ENCODE measurements at regions not wholly inside any gene's neighbourhood (a gene's known extent, or its start where the extent isn't known, plus 50 kb on each side); places are given as distances from the start of the nearest gene placed in this dataset.

GRCh38 chr12:47410862-47411261 is 295.0 kb downstream of the RPAP3 start:
- Histone ChIP-seq H3K27me3 (ENCODE audit: insufficient read depth, low read length) (no peaks in the 10 kb centered on the region), H3K27ac (ENCODE audit: low read depth, low read length) (no peak overlapping the region), H3K9me3 (ENCODE audit: control insufficient read depth in 1 of 2, low read length in 2 of 2) (no peaks in the 10 kb centered on the region), H3K4me1 (ENCODE audit: insufficient read depth, low read length) (peaks cover 44% of the 10 kb centered on the region), H3K4me3 (ENCODE audit: low read length in 2 of 2) (no peak overlapping the region), H3K36me3 (ENCODE audit: insufficient read depth, low read length) (no peaks in the 10 kb centered on the region)
- H3K27me3 Mint-ChIP-seq = no peaks in the 10 kb centered on the region
- H3K27ac Mint-ChIP-seq = peak overlapping the region in 5 of 7 donors; percentile 47 to 84 (median 71)
- H3K4me1 Mint-ChIP-seq = peaks cover 45 to 87% (median 58%) of the 10 kb centered on the region in 4 donors
- H3K9me3 Mint-ChIP-seq = peaks cover 0 to 3% (median 0%) of the 10 kb centered on the region in 8 donors
- intact Hi-C loops (cut with micrococcal nuclease) = no loop called here
- no peaks in the 10 kb centered on the region for H3K36me3 Mint-ChIP-seq
- ChIA-PET CTCF (ENCODE audit: partially characterized antibody) (interaction anchor here (1.1 to 3.4 kb wide), 2 partner anchors 374 to 379 kb away, joined by 3 to 20 read pairs; no protein-coding TSS in a partner anchor), POLR2A (ENCODE audit: partially characterized antibody) (interaction anchor here (1.3 kb wide), 1 partner anchor 14 kb away, joined by 3 read pairs; no protein-coding TSS in a partner anchor)
- H3K4me3 Mint-ChIP-seq = peak overlapping the region in 2 of 8 donors; percentile 11 to 42
- DNase-seq = no peak

DNA sequence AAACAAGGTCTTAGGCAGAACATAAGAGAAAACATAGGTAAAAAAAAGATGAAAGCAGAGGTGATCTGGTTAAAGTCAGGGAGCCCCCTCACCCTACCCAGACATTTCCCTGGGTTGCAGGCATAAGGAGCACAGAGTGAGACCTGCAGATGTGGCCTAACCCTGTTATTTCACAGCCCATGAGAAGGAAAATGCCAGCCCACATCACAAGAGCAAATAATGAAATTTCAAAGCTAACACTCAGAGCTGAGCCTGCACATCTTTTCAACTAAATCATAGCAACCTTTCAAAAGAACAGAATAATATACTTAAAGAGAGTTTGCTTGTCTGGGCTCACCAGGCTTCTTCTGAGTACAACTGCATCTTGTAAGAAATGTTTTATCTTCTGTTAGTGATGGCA is 295.4 kb downstream of the RPAP3 start:
- ChIA-PET POLR2A (ENCODE audit: partially characterized antibody) (interaction anchor here (1.3 to 1.5 kb wide), 2 partner anchors 14 to 203 kb away, joined by 3 to 6 read pairs; no protein-coding TSS in a partner anchor), CTCF (ENCODE audit: partially characterized antibody) (interaction anchor here (1.1 to 3.4 kb wide), 4 partner anchors 10 to 378 kb away, joined by 3 to 20 read pairs (median 6); no protein-coding TSS in a partner anchor)
- peak overlapping the region in 5 of 7 donors; percentile 47 to 86 (median 71) for H3K27ac Mint-ChIP-seq
- no peaks in the 10 kb centered on the region for H3K36me3 Mint-ChIP-seq
- no peak for DNase-seq
- Histone ChIP-seq H3K36me3 (ENCODE audit: insufficient read depth, low read length) (no peaks in the 10 kb centered on the region), H3K27me3 (ENCODE audit: insufficient read depth, low read length) (no peaks in the 10 kb centered on the region), H3K4me3 (ENCODE audit: low read length in 2 of 2) (no peak overlapping the region), H3K4me1 (ENCODE audit: insufficient read depth, low read length) (peaks cover 44% of the 10 kb centered on the region), H3K9me3 (ENCODE audit: control insufficient read depth in 1 of 2, low read length in 2 of 2) (no peaks in the 10 kb centered on the region), H3K27ac (ENCODE audit: low read depth, low read length) (no peak overlapping the region)
- intact Hi-C loops (cut with micrococcal nuclease) = no loop called here
- H3K4me1 Mint-ChIP-seq = peaks cover 46 to 85% (median 59%) of the 10 kb centered on the region in 4 donors
- no peaks in the 10 kb centered on the region for H3K27me3 Mint-ChIP-seq
- peak overlapping the region in 1 of 8 donors; percentile 26 for H3K4me3 Mint-ChIP-seq
- H3K9me3 Mint-ChIP-seq = peaks cover 0 to 3% (median 0%) of the 10 kb centered on the region in 8 donors

- Histone ChIP-seq H3K27ac (ENCODE audit: low read depth, low read length) (no peak overlapping the region), H3K36me3 (ENCODE audit: insufficient read depth, low read length) (no peaks in the 10 kb centered on the region), H3K27me3 (ENCODE audit: insufficient read depth, low read length) (no peaks in the 10 kb centered on the region), H3K4me1 (ENCODE audit: insufficient read depth, low read length) (peaks cover 44% of the 10 kb centered on the region), H3K9me3 (ENCODE audit: control insufficient read depth in 1 of 2, low read length in 2 of 2) (no peaks in the 10 kb centered on the region), H3K4me3 (ENCODE audit: low read length in 2 of 2) (no peak overlapping the region)
- intact Hi-C loops (cut with micrococcal nuclease) = no loop called here
- H3K27ac Mint-ChIP-seq = peak overlapping the region in 5 of 7 donors; percentile 6 to 90 (median 17)
- H3K27me3 Mint-ChIP-seq = no peaks in the 10 kb centered on the region
- H3K4me3 Mint-ChIP-seq = peak overlapping the region in 1 of 8 donors; percentile 42
- peaks cover 43 to 76% (median 56%) of the 10 kb centered on the region in 4 donors for H3K4me1 Mint-ChIP-seq
- no peaks in the 10 kb centered on the region for H3K36me3 Mint-ChIP-seq
- ChIA-PET POLR2A (ENCODE audit: partially characterized antibody) (interaction anchor here (0.6 to 1.5 kb wide), 3 partner anchors 11 to 202 kb away, joined by 3 to 6 read pairs (median 3); no protein-coding TSS in a partner anchor), CTCF (ENCODE audit: partially characterized antibody) (interaction anchor here (1.2 to 2.3 kb wide), 6 partner anchors 11 to 377 kb away, joined by 4 to 22 read pairs (median 7); no protein-coding TSS in a partner anchor)
- H3K9me3 Mint-ChIP-seq = peaks cover 0 to 3% (median 0%) of the 10 kb centered on the region in 8 donors
- no peak for DNase-seq
Observed at GRCh38 chr12:47409310-47409987, 296.4 kb downstream of the RPAP3 start.

GRCh38 chr12:47408171-47408871 is 297.5 kb downstream of the RPAP3 start:
- intact Hi-C loops (cut with micrococcal nuclease) = loop anchor here (1.0 kb wide), 2 partner anchors 101 to 376 kb away; no protein-coding TSS in a partner anchor
- Mint-ChIP-seq H3K27me3 (no peaks in the 10 kb centered on the region), H3K36me3 (no peaks in the 10 kb centered on the region), H3K4me1 (peaks cover 41 to 74% (median 50%) of the 10 kb centered on the region in 4 donors), H3K27ac (peak overlapping the region in 4 of 7 donors; percentile 1 to 58 (median 33)), H3K4me3 (peak overlapping the region in 5 of 8 donors; percentile 12 to 48 (median 39)), H3K9me3 (peaks cover 0 to 3% (median 0%) of the 10 kb centered on the region in 8 donors)
- Histone ChIP-seq H3K4me1 (ENCODE audit: insufficient read depth, low read length) (peaks cover 44% of the 10 kb centered on the region), H3K36me3 (ENCODE audit: insufficient read depth, low read length) (no peaks in the 10 kb centered on the region), H3K4me3 (ENCODE audit: low read length in 2 of 2) (peak overlapping the region in 1 of 2 donors; percentile 24), H3K9me3 (ENCODE audit: control insufficient read depth in 1 of 2, low read length in 2 of 2) (no peaks in the 10 kb centered on the region), H3K27ac (ENCODE audit: low read depth, low read length) (no peak overlapping the region), H3K27me3 (ENCODE audit: insufficient read depth, low read length) (no peaks in the 10 kb centered on the region)
- POLR2A ChIA-PET (ENCODE audit: partially characterized antibody) = interaction anchor here (1.0 to 1.9 kb wide), 4 partner anchors 10 to 376 kb away, joined by 4 to 8 read pairs (median 5); no protein-coding TSS in a partner anchor
- DNase-seq = peak; percentile 39 to 48 (median 44)
- CTCF ChIA-PET (ENCODE audit: partially characterized antibody) = interaction anchor here (0.6 to 2.3 kb wide), 20 partner anchors 10 to 381 kb away, joined by 3 to 40 read pairs (median 4); no protein-coding TSS in a partner anchor

- H3K4me1 Mint-ChIP-seq = peaks cover 39 to 67% (median 45%) of the 10 kb centered on the region in 4 donors
- H3K27me3 ChIP-seq (ENCODE audit: insufficient read depth, low read length) = no peaks in the 10 kb centered on the region
- intact Hi-C loops (cut with micrococcal nuclease) = loop anchor here (1.0 kb wide), 2 partner anchors 100 to 375 kb away; no protein-coding TSS in a partner anchor
- H3K4me3 Mint-ChIP-seq = peak overlapping the region in 4 of 8 donors; percentile 14 to 47 (median 36)
- H3K36me3 ChIP-seq (ENCODE audit: insufficient read depth, low read length) = no peaks in the 10 kb centered on the region
- no peak for DNase-seq
- no peaks in the 10 kb centered on the region for H3K27me3 Mint-ChIP-seq
- H3K4me1 ChIP-seq (ENCODE audit: insufficient read depth, low read length) = peaks cover 42% of the 10 kb centered on the region
- H3K4me3 ChIP-seq (ENCODE audit: low read length in 2 of 2) = no peak overlapping the region
- no peaks in the 10 kb centered on the region for H3K9me3 ChIP-seq (ENCODE audit: control insufficient read depth in 1 of 2, low read length in 2 of 2)
- peak overlapping the region in 5 of 7 donors; percentile 1 to 45 (median 42) for H3K27ac Mint-ChIP-seq
- no peak overlapping the region for H3K27ac ChIP-seq (ENCODE audit: low read depth, low read length)
- no peaks in the 10 kb centered on the region for H3K36me3 Mint-ChIP-seq
- ChIA-PET CTCF (ENCODE audit: partially characterized antibody) (interaction anchor here (0.6 to 2.3 kb wide), 19 partner anchors 10 to 381 kb away, joined by 3 to 40 read pairs (median 4); no protein-coding TSS in a partner anchor), POLR2A (ENCODE audit: partially characterized antibody) (interaction anchor here (1.0 to 1.9 kb wide), 4 partner anchors 10 to 375 kb away, joined by 4 to 8 read pairs (median 5); no protein-coding TSS in a partner anchor)
- H3K9me3 Mint-ChIP-seq = peaks cover 0 to 4% (median 0%) of the 10 kb centered on the region in 8 donors
Observed at GRCh38 chr12:47407463-47408129, 298.2 kb downstream of the RPAP3 start.

DNA sequence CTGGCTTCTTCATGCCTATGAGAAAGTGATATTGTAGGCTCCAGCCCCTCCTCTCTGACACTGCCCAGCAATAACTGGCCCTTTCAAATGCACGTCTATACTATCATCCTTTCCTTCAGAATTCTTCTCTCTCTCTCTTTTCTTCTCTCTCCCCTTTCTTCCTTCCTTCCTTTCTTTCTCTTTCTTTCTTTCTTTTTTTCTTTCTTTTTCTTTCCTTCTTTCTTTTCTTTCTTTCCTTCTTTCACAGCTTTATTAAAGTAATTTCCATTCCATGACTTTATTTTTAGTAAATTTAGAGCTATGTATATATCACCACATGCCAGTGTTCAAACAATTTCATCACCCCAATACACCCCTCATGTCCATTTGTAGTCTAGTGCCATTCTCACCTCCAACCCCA is 302.1 kb downstream of the RPAP3 start:
- ChIA-PET POLR2A (ENCODE audit: partially characterized antibody) (interaction anchor here (0.9 kb wide), 1 partner anchor 188 kb away, joined by 3 read pairs; no protein-coding TSS in a partner anchor), CTCF (ENCODE audit: partially characterized antibody) (interaction anchor here (1.9 kb wide), 1 partner anchor 372 kb away, joined by 11 read pairs; no protein-coding TSS in a partner anchor)
- H3K9me3 ChIP-seq (ENCODE audit: control insufficient read depth in 1 of 2, low read length in 2 of 2) = no peaks in the 10 kb centered on the region
- Mint-ChIP-seq H3K36me3 (no peaks in the 10 kb centered on the region), H3K27me3 (no peaks in the 10 kb centered on the region), H3K4me1 (peaks cover 14 to 28% (median 21%) of the 10 kb centered on the region in 4 donors), H3K9me3 (peaks cover 0 to 17% (median under 1%) of the 10 kb centered on the region in 8 donors), H3K4me3 (no peak overlapping the region), H3K27ac (peak overlapping the region in 3 of 7 donors; percentile 3 to 20 (median 5))
- intact Hi-C loops (cut with micrococcal nuclease) = no loop called here
- no peak for DNase-seq
- H3K36me3 ChIP-seq (ENCODE audit: insufficient read depth, low read length) = no peaks in the 10 kb centered on the region
- peaks cover 17% of the 10 kb centered on the region for H3K4me1 ChIP-seq (ENCODE audit: insufficient read depth, low read length)
- H3K4me3 ChIP-seq (ENCODE audit: low read length in 2 of 2) = no peak overlapping the region
- no peak overlapping the region for H3K27ac ChIP-seq (ENCODE audit: low read depth, low read length)
- H3K27me3 ChIP-seq (ENCODE audit: insufficient read depth, low read length) = no peaks in the 10 kb centered on the region

Measured in CD4-positive, alpha-beta memory T cell (primary cell).